Heart right ventricle (tissue), 16 donors: ENCODE measurements at regions not wholly inside any gene's neighbourhood (a gene's known extent, or its start where the extent isn't known, plus 50 kb on each side); places are given as distances from the start of the nearest gene placed in this dataset.

ENCODE experiments used
- ATAC-seq, 8 donors: fragments of 200-7000 bp; cut with Tn5 transposase; one replicate each; pipeline ENCODE4 v1.9.1; 2020; ENCODE audit warnings: mild to moderate bottlenecking in 8 of 8, moderate library complexity in 8 of 8, moderate number of reproducible peaks in 1 of 8
- DNase-seq, 2 donors: peaks; one replicate each; pipeline ENCODE4 v3.0.0-alpha.2; 2020
- H3K27ac ChIP-seq, 10 donors: fragments of 200-600 bp; sonication (generic) in 2 of 10; one replicate each; pipeline versions ENCODE4 v1.5.0 to v1.8.0; 2020 to 2022; ENCODE audit warnings: mild to moderate bottlenecking in 3 of 10
- H3K27me3 ChIP-seq, 7 donors: fragments of 200-600 bp; one replicate each; pipeline ENCODE4 v1.8.0; 2021 to 2022; ENCODE audit warnings: mild to moderate bottlenecking in 2 of 7
- H3K36me3 ChIP-seq, 9 donors: fragments of 200-600 bp; sonication (generic) in 1 of 9; one replicate each; pipeline versions ENCODE4 v1.5.0 to v1.8.0; 2020 to 2022; ENCODE audit warnings: mild to moderate bottlenecking in 2 of 9
- H3K4me1 ChIP-seq, 9 donors: fragments of 200-600 bp; sonication (generic) in 1 of 9; one replicate each; pipeline versions ENCODE4 v1.5.0 to v1.8.0; 2020 to 2022; ENCODE audit warnings: mild to moderate bottlenecking in 4 of 9
- H3K4me3 ChIP-seq, 10 donors: fragments of 200-600 bp; sonication (generic) in 2 of 10; one replicate each; pipeline versions ENCODE4 v1.5.0 to v1.8.0; 2020 to 2022; ENCODE audit warnings: mild to moderate bottlenecking in 7 of 10, moderate library complexity in 2 of 10
- H3K9me3 ChIP-seq, 11 donors: fragments of 200-600 bp in 10 of 11; sonication (generic) in 2 of 11; one replicate each; pipeline versions ENCODE4 v1.5.0 to v1.8.0; 2013 to 2022; ENCODE audit warnings: mild to moderate bottlenecking in 2 of 11, control low read depth in 1 of 11, moderate library complexity in 1 of 11
- CTCF ChIP-seq, 9 donors: fragments of 200-600 bp; sonication (generic) in 2 of 9; IDR thresholded peaks; one replicate each; pipeline versions ENCODE4 v1.5.0 to v1.8.0; 2021 to 2022; ENCODE audit warnings: antibody characterized with exemption in 9 of 9, mild to moderate bottlenecking in 5 of 9, moderate library complexity in 1 of 9
- WGBS, 2 donors: extraction: QIAGEN DNeasy Blood & Tissue Kit; methylation state at CpG; one replicate each; pipeline ENCODE4 v1.1.7; 2013; ENCODE audit warnings: inconsistent platforms in 1 of 2; 5-methylcytosine and 5-hydroxymethylcytosine counted together
- intact Hi-C, 10 donors: fragments of 100-400 bp; cut with DNase I; formaldehyde crosslinking; loops; one replicate each; pipeline versions ENCODE4 v1.11.1 to v1.14.2; 2022
- donor health status: Arrhythmogenic right ventricular cardiomyopathy.
- donor health status: ischemic (EF 13 %, LVEDD 7.1; RV severe dilation, severe dysfunction).
- donor health status: healthy with polysubstance abuse.
- donor health status: DM: no; HTN: yes; CAD: no.
- donor health status: DM: no; HTN: no; CAD: no.
- donor health status: ischemic (EF 25% LVEDD 6.9; RV normal size, moderate dysfunction).
- donor health status: ischemic (EF 25% LVEDD 5.7; RV mildly dilated, moderate dysfunction).
- donor health status: healthy.
- donor health status: DM: yes; HTN: yes; CAD: no.
- donor health status: Ischemic cardiomyopathy.
- donor health status: ischemic (EF 35%, LVEDD 5.7; RV mildly dilated, moderate dysfunction).
- donor health status: nonischemic (EF 11% LVEDD 7.7; RV severe dilation, severe dysfunction).
- donor health status: DM: yes; HTN: yes; CAD: no.
- donor health status: PGD.
- donor health status: ischemic (EF 29% LVEDD 5.4; RV normal size, mild dysfunction).
- donor health status: nonischemic (EF 23%, LVEDD 6.1; RV moderate dilation, normal function).

DNA sequence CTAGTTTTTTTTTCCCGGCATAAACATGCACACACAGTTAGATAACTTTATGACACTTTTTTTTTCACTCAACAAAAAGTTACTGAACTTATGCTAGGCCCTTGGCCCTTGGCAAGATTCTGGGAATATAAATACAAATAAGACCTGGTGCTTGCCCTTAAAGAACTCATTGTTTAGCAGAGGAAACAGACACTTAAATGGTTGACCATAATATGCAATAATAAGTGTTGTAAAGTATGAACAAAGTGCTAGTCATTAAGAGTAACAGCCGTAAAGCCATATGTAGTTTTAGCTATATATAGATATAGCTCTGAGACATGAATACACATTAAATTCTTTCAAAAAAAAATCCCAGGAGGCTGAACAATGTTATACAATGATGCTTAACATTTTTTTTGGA, 198.3 kb downstream of the CYYR1 start:
- intact Hi-C loops, result no loop called here
- H3K27me3 ChIP-seq, result no peaks in the 10 kb centered on the region
- no peaks in the 10 kb centered on the region for H3K36me3 ChIP-seq
- H3K9me3 ChIP-seq, result peaks cover 0 to 6% (median 0%) of the 10 kb centered on the region in 11 donors
- ATAC-seq, result no peak
- no peak for TF ChIP-seq CTCF (IDR thresholded peaks at IDR 0.05)
- no peaks in the 10 kb centered on the region for H3K4me1 ChIP-seq
- no peak overlapping the region for H3K27ac ChIP-seq
- WGBS, 2 donors, result 69% methylated on average over 2 of the region's 2 CpGs
- no peak overlapping the region for H3K4me3 ChIP-seq
- no peak for DNase-seq

- no peak for DNase-seq
- no peak overlapping the region for H3K27ac ChIP-seq
- H3K4me3 ChIP-seq, result no peak overlapping the region
- intact Hi-C loops, result no loop called here
- no peaks in the 10 kb centered on the region for H3K36me3 ChIP-seq
- WGBS, 2 donors, result 77 to 78% methylated on average over 3 of the region's 3 CpGs
- no peaks in the 10 kb centered on the region for H3K27me3 ChIP-seq
- ATAC-seq, result no peak
- peaks cover 0 to 9% (median 0%) of the 10 kb centered on the region in 11 donors for H3K9me3 ChIP-seq
- TF ChIP-seq CTCF (IDR thresholded peaks at IDR 0.05), result no peak
- no peaks in the 10 kb centered on the region for H3K4me1 ChIP-seq
Measured at GRCh38 chr21:26368591-26369320, 198.2 kb upstream of the APP start.

DNA sequence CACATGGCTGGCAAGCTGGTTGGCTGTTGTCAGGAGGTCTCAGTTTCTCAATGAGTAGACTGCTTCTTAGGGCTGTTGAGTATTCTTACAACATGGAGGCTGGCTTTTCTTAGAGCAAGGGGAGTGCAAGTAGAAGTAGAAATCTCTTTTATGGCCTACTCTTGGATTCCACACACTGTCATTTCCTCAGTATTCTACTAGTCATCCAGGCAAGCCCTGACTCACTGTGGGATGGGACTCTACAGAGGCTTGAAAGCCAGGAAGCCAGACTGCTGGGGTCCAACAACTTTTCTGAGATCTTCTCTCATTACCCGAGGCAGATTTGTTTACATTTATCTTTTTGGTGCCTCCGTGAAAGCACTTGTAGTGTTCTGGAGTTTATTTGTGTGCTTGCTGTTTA, 196.2 kb upstream of the APP start:
- DNase-seq (no peak), ATAC-seq (no peak)
- H3K27me3 ChIP-seq, result no peaks in the 10 kb centered on the region
- H3K4me3 ChIP-seq, result no peak overlapping the region
- intact Hi-C loops, result no loop called here
- H3K4me1 ChIP-seq, result no peaks in the 10 kb centered on the region
- no peaks in the 10 kb centered on the region for H3K36me3 ChIP-seq
- peaks cover 0 to 3% (median 0%) of the 10 kb centered on the region in 11 donors for H3K9me3 ChIP-seq
- TF ChIP-seq CTCF (IDR thresholded peaks at IDR 0.05), result no peak
- H3K27ac ChIP-seq, result no peak overlapping the region
- WGBS, 2 donors, result 89 to 95% methylated on average over 2 of the region's 2 CpGs

DNA sequence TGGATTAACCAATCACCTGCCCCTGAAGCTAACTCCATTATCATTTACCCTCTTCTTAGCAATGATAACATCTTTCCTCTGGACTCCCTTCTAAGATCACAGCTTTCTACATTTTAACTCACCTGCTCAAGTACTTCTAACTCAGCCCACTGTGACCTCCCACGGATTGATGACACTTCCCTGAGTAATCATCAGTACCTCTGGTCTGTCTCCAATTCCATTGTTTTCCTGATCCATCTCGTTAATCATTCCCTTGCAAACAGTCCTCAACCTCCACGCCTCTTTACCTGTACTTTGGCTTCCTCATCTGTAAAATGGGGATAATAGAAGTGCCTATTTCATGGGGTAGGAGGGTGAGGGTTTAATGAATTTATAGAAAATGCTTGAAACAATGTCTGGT, 195.3 kb upstream of the APP start:
- DNase-seq, result no peak
- Histone ChIP-seq H3K4me3 (no peak overlapping the region), H3K36me3 (no peaks in the 10 kb centered on the region), H3K27me3 (no peaks in the 10 kb centered on the region), H3K27ac (no peak overlapping the region), H3K9me3 (peaks cover 0 to 3% (median 0%) of the 10 kb centered on the region in 11 donors), H3K4me1 (no peaks in the 10 kb centered on the region)
- intact Hi-C loops, result no loop called here
- 80 to 86% methylated on average over 3 of the region's 3 CpGs for WGBS, 2 donors
- no peak for ATAC-seq
- TF ChIP-seq CTCF (IDR thresholded peaks at IDR 0.05), result no peak
